ENCODE measurements at regions not wholly inside any gene's neighbourhood (a gene's known extent, or its start where the extent isn't known, plus 50 kb on each side); places are given as distances from the start of the nearest gene placed in this dataset.

- H3K9ac ChIP-seq (ENCODE audit: insufficient read depth, low read length, poor library complexity, severe bottlenecking): no peak overlapping the region
- no peak overlapping the region for H2AFZ ChIP-seq (ENCODE audit: insufficient read depth, low read depth, low read length, poor library complexity, severe bottlenecking)
- intact Hi-C loops (cut with micrococcal nuclease): no loop called here
- WGBS (ENCODE audit: insufficient coverage): 56% methylated on average over 18 of the region's 23 CpGs
- H3K79me2 ChIP-seq (ENCODE audit: insufficient read depth, low read length): no peaks in the 10 kb centered on the region
- no peaks in the 10 kb centered on the region for H3K36me3 Mint-ChIP-seq
- H3K9me3 ChIP-seq (replicated peaks in 1 of 2; ENCODE audit: control insufficient read depth in 1 of 2, insufficient read depth in 1 of 2, low read length in 2 of 2): no peaks in the 10 kb centered on the region
- no peak overlapping the region for H3K27ac Mint-ChIP-seq
- peaks cover 17 to 32% (median 20%) of the 10 kb centered on the region in 3 donors for H3K27me3 Mint-ChIP-seq (ENCODE audit: low read depth in 3 of 3)
- H3K4me3 ChIP-seq (replicated peaks in 1 of 3; ENCODE audit: low read depth in 2 of 3, low read length in 3 of 3): no peak overlapping the region
- no peaks in the 10 kb centered on the region for H3K4me1 Mint-ChIP-seq
- no peak overlapping the region for H3K4me2 ChIP-seq (replicated peaks; ENCODE audit: extremely low read depth, low read length, poor library complexity, severe bottlenecking)
- no peak overlapping the region for H3K4me3 Mint-ChIP-seq
- no peaks in the 10 kb centered on the region for H4K20me1 ChIP-seq (ENCODE audit: insufficient read depth, low read length)
- no peaks in the 10 kb centered on the region for H3K4me1 ChIP-seq (ENCODE audit: control insufficient read depth in 1 of 2, insufficient read depth in 2 of 2, low read length in 2 of 2)
- H3K27ac ChIP-seq (ENCODE audit: low read depth in 1 of 2, low read length in 2 of 2): no peak overlapping the region
- no peak for DNase-seq
- TF ChIP-seq CTCF (IDR thresholded peaks at IDR 0.05): no peak
- H3K9me3 Mint-ChIP-seq: peaks cover 0 to 5% (median 0%) of the 10 kb centered on the region in 7 donors
- H3K36me3 ChIP-seq (replicated peaks in 1 of 2; ENCODE audit: control insufficient read depth in 1 of 2, insufficient read depth in 2 of 2, low read length in 2 of 2): no peaks in the 10 kb centered on the region
- H3K27me3 ChIP-seq (ENCODE audit: control insufficient read depth in 2 of 2, insufficient read depth in 2 of 2, low read length in 2 of 2): peaks cover 0 to 3% of the 10 kb centered on the region in 2 donors
Measured at GRCh38 chr7:1301054-1301881, 68.6 kb downstream of the UNCX start.

GRCh38 chr7:1301882-1302251 lies 69.2 kb downstream of the UNCX start:
- H3K27ac Mint-ChIP-seq: no peak overlapping the region
- Histone ChIP-seq H3K4me1 (ENCODE audit: control insufficient read depth in 1 of 2, insufficient read depth in 2 of 2, low read length in 2 of 2) (no peaks in the 10 kb centered on the region), H2AFZ (ENCODE audit: insufficient read depth, low read depth, low read length, poor library complexity, severe bottlenecking) (no peak overlapping the region), H3K4me3 (replicated peaks in 1 of 3; ENCODE audit: low read depth in 2 of 3, low read length in 3 of 3) (no peak overlapping the region), H3K36me3 (replicated peaks in 1 of 2; ENCODE audit: control insufficient read depth in 1 of 2, insufficient read depth in 2 of 2, low read length in 2 of 2) (no peaks in the 10 kb centered on the region), H3K79me2 (ENCODE audit: insufficient read depth, low read length) (no peaks in the 10 kb centered on the region), H3K27me3 (ENCODE audit: control insufficient read depth in 2 of 2, insufficient read depth in 2 of 2, low read length in 2 of 2) (peaks cover 0 to 3% of the 10 kb centered on the region in 2 donors), H3K9me3 (replicated peaks in 1 of 2; ENCODE audit: control insufficient read depth in 1 of 2, insufficient read depth in 1 of 2, low read length in 2 of 2) (no peaks in the 10 kb centered on the region), H4K20me1 (ENCODE audit: insufficient read depth, low read length) (no peaks in the 10 kb centered on the region), H3K4me2 (replicated peaks; ENCODE audit: extremely low read depth, low read length, poor library complexity, severe bottlenecking) (no peak overlapping the region), H3K27ac (ENCODE audit: low read depth in 1 of 2, low read length in 2 of 2) (no peak overlapping the region), H3K9ac (ENCODE audit: insufficient read depth, low read length, poor library complexity, severe bottlenecking) (no peak overlapping the region)
- H3K27me3 Mint-ChIP-seq (ENCODE audit: low read depth in 3 of 3): peaks cover 14 to 28% (median 20%) of the 10 kb centered on the region in 3 donors
- no peaks in the 10 kb centered on the region for H3K36me3 Mint-ChIP-seq
- peaks cover 0 to 5% (median 0%) of the 10 kb centered on the region in 7 donors for H3K9me3 Mint-ChIP-seq
- intact Hi-C loops (cut with micrococcal nuclease): no loop called here
- TF ChIP-seq CTCF (IDR thresholded peaks at IDR 0.05): no peak
- WGBS (ENCODE audit: insufficient coverage): 60% methylated on average over 11 of the region's 16 CpGs
- no peaks in the 10 kb centered on the region for H3K4me1 Mint-ChIP-seq
- no peak for DNase-seq
- peak overlapping the region in 1 of 2 donors; percentile 26 for H3K4me3 Mint-ChIP-seq

All from CD14-positive monocyte (primary cell).